ENCODE measurements at regions not wholly inside any gene's neighbourhood (a gene's known extent, or its start where the extent isn't known, plus 50 kb on each side); places are given as distances from the start of the nearest gene placed in this dataset.
"Not testable (repeated sequence)": the region's sequence is repeated elsewhere in the genome, so short reads cannot be mapped to it uniquely, and the experiment has no call there.

DNA sequence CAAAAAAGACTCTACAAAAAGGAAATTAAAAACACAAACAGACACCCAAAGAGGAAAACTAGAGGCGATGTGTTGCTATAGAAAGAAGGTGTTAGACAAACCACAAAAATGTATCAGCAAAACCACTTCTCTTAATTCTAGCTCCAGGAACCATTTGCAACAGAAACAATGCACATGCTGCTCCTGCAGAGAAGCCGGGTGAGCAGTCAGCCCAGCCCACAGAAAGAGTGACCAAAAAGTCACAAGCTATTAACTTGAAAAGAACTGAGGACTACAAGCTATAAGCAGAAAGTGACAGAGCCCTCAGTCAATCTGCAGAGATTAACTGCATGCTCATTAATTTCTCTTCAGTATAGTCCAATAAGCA is 96.2 kb upstream of the KLHL13 start:
- no peak for DNase-seq (ENCODE audit: low spot score)

DNA sequence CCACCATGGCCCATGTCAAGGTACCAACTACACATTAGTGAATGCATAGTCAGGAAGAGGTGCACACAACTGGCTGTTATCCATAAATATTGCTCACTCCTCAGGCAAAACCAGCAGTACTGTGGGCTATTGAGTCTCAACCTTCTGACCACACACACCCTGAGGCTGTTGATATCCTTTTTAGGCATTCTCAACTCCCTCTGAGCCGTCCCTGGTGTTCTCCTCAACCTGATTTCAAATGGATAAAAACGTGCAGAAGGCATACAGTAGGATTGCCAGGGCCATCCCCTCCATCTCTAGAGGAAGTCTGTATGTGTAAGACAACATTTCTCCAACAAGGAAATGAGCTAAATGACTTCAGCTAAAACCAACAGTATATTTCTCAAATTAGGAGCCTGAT is 98.7 kb upstream of the KLHL13 start:
- FAIRE-seq: no peak
- no peak for DNase-seq (ENCODE audit: low spot score)

More for the DNA sequence above, 96.2 kb upstream of the KLHL13 start:
- no peak for FAIRE-seq

DNA sequence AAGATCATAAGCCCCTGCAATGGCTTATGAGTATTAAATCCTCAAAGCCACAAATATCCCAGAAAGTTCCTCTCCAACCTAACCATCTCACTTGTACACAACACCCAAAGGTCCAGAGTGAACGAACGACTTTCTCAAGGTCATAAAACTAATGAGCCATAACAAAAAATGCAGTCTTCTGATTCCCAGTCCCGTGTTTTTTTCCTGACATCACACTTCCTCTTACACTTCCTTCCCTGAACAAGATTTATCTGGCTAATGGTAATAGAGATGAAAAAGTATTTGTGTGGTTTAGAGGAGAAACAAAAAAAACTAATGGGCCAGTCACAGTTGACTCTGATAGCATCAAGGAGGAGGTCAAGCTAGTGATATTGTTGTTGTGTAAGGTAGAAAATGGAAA is 99.5 kb upstream of the KLHL13 start:
- no peak for FAIRE-seq
- no peak for DNase-seq (ENCODE audit: low spot score)

DNA sequence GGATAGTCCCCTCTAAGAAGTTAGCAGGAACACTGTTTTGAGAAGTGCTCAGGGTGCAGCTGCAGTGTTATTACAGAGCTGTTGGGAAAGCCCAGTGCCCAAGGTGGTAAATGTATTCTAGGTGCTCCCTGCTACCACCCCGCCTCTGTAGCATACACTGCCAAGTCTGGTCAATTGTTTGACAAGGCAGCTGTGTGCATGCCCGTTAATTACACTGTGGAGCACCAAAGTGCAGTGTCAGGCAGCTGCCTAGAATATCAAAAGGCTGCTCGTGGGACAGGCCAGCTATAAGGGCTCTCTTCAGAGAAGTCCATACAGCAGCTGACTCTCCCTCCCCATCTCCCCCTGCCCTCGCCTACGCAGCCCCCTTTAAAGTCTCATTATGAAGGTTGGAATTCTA is 99.9 kb upstream of the KLHL13 start:
- DNase-seq (ENCODE audit: low spot score) (no peak), FAIRE-seq (no peak)

DNA sequence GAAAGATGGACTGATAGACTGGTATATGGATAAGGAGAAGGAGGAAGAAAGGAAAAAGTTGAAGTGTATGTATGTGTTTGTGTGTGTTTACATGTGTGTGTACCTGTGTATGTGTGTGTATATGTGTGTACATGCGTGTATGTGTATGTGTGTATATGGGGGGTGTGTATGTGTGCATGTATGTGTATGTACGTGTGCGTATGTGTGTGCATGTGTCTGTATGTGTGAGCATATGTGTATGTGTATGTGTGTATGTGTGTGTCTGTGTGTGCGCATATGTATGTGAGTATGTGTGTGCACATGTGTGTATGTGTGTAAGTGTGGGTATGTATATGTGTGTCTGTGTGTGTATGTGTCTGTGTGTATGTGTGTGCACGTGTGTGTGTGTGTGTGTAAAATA is 101.5 kb upstream of the KLHL13 start:
- FAIRE-seq (no peak), DNase-seq (ENCODE audit: low spot score) (no peak)

DNA sequence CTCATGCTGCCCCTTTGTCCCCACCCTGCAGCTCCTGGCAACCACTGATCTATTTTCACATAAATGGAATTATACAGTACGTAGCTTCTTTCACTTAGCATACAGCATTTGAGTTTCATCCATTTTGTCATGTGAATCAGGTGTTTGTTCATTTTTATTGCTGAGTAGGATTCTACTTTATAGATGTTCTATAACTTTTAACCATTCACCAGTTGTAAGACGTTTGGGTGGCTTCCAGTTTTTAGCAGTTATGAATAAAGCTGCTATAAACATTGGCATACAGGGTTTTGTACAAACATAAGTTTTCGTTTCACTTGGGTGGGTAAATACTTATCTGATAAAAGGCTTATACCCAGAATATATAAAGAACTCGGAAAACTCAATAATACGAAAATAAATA is 102.3 kb upstream of the KLHL13 start:
- DNase-seq (ENCODE audit: low spot score) (no peak), FAIRE-seq (no peak)

DNA sequence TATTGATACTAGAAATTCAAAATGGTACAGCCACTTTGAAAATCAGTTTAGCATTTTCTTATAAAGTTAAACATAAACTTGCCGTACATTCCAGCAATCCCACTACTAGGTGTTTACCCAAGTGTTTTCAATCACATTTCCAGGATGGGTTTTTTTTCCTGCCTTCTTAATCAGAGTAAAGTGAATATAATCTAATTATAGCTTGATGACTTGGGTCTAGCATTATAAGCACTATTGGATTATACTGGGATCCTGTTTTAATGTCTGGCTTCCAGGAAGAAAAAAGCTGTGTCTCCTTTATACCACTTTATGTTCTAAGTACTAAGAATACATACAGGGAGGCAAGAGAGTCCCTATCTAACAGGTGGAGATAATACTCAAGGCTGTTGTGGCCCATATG is 103.3 kb upstream of the KLHL13 start:
- FAIRE-seq: no peak
- no peak for DNase-seq (ENCODE audit: low spot score)

DNA sequence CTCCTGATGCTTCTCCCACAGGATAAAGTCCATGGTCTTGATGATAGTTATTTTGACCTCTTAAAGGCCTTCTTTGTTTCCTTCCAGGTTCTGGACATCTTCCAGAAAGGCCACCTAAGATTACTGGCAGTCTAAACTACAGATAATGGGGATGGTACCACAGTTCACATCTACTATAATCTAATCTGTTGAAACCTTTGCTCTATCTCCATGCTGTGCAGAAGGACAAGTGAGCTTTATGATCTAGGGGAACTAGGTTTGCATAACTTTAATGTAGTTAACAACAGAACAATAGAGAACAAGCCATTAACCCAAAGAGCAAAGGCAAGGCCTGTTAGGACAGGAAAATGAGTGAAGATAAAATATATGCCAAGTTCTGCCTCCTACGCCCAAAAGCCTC is 103.9 kb upstream of the KLHL13 start:
- FAIRE-seq: no peak
- no peak for DNase-seq (ENCODE audit: low spot score)

DNA sequence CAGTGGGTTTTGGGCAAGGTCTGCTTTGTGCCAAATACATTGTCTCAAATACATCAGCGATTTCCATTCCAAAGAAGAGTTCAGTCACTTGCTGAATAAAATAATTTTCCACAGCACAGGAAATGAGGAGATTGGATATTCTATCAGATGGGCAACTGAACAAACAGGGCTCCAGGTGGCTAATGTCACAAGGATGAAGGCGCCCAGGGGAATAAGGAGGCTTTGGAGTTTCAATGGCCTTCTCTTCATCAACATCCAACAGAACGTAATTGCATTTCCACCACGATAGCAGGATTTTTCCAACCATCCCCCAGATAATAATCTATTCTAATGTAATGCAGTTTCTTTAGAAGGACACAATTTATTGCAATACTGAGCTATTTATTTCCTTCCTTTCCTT is 104.7 kb upstream of the KLHL13 start:
- no peak for FAIRE-seq
- DNase-seq (ENCODE audit: low spot score): no peak

DNA sequence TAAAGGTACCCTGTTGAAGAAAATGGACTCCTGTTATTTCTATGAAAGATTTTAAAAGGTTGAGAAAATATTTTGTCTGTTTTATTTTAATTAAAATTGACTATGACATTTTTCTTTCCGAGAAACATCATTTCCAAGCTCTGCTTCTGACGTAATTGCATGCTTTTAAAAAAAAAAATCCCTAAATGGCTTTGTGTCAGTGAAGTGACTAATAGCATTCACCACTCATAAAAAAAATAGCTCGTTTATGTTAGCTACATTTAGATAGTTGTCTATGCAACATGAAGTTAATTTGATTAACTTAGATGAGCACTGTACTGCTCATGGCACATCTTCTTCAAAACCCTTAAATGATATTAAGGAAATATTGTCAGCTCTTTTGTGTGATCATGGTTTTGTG is 105.1 kb upstream of the KLHL13 start:
- DNase-seq (ENCODE audit: low spot score): no peak

DNA sequence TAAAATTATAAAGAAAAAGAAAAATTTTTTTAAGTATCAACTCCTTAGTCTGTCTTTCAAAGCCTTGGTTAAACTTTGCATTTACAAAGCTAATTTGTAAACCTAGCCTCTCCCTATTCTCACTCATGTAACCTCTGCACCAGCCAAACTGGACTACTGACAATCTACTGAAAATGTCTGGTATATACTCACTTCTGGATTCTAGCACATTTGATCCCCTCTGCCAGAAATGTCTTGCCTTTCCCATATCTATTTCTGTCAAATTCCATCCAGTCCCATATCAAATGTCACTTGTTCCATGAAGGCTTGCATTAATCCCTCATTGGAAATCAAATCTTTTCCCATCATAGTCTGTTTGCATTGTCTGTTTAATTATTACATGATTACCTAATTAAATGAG is 105.8 kb upstream of the KLHL13 start:
- DNase-seq (ENCODE audit: low spot score) (no peak), FAIRE-seq (no peak)

More for the DNA sequence above, 105.1 kb upstream of the KLHL13 start:
- FAIRE-seq: no peak

DNA sequence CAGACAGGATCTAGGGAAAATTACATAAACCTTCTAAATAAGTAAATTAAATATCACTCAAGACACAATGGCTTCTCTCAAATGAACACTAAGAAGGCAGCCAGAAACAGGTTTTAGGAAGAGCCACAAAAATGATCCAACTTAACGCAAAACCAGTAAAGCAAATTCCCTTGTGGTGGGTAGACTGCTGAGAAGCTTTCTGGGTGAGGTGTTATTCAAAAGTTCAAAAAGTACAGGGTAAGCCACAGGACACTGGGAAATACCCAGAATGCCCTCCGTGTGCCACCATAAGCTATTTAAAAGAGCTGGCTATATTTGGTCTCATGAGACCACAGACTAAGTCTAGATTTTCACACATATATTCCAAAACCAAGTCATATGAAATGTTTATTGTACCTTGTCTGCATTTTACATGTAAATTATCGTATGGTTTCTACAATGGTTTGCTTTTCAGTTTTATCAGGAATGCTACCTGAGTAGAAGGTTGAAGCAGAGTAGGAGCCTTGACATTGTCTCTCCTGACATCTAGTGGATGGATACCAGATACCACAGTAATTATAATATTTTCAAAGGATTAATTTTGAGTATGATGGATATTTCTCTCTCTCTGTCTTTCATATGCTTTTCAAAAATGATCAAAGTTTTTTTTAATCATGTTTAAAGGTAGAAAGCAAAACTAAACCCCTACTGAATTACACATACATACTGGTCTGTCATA is 109.3 kb upstream of the KLHL13 start:
- DNase-seq (ENCODE audit: low spot score): peak; percentile 1
- FAIRE-seq: no peak

DNA sequence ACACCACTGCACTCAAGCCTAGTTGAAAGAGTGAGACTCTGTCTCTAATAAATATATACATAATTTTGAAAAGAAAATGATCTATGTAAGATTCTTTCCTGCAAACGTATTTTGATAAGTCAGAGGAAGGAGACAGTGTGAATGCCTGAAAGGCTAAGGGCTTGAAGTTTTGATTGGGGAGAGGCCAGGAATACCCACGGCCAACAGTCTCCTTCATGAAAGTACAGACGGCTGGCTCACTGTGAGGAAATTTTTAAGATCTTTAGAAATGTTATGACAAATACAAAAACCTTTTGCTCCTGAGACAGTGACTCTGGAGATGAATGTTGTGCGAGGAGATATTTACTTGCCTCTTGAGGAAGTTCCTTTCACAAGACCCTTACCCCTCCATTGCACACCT is 111.4 kb upstream of the KLHL13 start:
- no peak for FAIRE-seq
- DNase-seq (ENCODE audit: low spot score): no peak

DNA sequence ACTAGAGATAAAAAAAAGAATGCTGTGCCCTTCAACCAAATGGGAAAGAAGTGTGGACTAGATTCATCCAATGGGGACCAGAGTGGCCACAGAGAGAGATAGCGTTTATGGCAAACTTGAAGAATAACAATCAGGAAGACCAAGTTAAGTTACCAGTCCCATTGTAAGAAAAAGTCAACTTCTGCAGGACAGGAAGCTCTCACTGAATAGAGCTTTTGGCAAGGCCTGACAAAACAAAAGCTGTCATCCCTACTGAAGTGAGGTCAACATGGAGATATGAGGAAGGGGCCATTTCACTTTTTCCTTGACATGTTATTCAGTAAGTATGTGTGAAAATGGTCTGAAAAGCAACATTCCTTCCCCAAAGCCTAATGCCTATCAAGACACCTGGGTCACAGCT is 111.8 kb upstream of the KLHL13 start:
- FAIRE-seq: no peak
- DNase-seq (ENCODE audit: low spot score): no peak

DNA sequence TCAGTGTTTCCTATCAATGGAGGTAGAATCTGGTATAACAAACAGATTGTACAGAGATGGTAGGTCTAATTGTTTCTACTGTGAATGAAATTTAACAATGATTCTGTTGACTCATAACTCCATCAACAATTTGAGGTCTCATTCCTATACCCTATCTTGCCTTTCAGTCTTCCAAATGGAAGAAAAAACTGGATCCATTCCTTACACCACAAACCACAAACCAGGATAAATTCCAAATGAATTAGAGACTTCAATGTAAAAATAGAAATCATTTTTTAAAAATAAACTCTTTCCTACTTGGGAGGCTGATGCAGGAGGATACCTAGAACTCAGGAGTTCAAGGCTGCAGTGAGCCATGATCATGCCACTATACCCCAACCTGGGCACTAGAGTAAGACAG is 114.4 kb upstream of the WDR44 start:
- DNase-seq (ENCODE audit: low spot score) (peak; percentile 2), FAIRE-seq (no peak)

DNA sequence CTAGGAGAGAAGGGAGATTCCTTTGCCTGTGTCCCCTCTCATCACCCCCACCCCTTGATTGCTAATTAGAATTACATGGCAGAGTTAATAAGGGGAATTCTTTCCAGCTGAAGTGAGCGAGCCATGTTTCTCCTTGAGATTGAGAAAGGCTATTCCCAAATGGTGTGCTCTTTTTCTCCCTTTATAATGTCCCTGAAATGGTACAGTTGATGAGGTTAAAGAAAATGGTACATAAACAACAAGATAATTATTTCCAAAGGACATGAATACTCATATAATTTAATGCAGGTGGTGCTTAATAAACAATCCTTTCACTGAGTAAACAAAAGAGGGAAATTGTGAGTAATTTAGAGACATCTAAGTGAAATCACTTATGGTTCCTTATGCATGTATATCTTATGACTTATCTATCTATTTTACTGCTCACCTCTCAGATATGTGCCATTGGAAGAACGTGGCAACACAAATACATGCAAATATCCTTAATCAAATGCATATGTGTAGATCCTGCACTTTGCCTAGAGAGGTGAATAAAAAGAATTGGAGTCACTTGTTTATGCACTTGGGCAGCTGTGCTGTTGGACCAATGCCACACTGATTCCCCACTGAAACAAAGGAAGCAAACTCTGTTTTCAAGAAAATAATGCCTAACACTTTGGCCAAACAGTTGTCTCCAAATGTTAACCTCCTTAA is 106.6 kb upstream of the WDR44 start:
- no peak for DNase-seq (ENCODE audit: low spot score)
- no peak for FAIRE-seq

DNA sequence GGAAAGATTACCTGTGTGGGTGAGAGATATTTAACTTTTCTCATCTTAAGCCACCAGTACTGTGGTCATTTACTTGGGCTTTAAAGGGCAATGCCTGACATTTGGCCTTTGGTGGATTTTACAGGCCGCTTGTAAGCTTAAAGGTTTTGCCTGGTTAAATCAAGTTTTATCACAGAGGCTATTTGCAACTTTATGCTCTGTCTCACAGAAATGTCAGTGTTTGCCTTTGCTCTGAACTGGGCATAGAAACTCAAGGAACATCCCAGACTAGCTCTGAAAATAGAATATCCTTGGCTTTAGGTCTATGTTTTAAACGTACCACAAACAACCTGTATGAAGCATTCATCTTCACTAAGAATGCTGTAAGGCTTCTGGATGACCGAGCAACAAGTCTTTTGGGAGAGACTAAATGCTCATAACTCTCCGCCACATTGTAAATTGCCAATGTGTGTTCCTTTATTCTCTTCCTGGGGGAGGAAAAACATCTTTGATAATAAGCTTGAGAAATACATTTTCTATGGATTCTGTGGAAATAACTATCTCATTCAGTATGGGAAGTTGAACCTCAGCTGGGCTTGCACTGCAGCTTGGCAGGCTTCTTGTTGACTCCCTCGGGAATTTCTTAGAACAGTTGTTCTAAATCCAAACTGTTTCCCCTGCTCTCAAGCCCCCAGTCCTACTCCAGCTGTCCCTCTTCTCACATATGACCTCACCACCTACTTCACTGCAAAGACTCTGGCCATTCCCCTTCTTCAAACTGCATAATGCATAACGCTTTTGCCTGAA is 105.8 kb upstream of the WDR44 start:
- FAIRE-seq: no peak
- no peak for DNase-seq (ENCODE audit: low spot score)

DNA sequence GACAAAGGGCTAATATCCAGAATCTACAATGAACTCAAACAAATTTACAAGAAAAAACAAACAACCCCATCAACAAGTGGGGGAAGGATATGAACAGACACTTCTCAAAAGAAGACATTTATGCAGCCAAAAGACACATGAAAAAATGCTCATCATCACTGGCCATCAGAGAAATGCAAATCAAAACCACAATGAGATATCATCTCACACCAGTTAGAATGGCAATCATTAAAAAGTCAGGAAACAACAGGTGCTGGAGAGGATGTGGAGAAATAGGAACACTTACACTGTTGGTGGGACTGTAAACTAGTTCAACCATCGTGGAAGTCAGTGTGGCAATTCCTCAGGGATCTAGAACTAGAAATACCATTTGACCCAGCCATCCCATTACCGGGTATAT is 98.9 kb upstream of the WDR44 start:
- not testable (repeated sequence) for DNase-seq (ENCODE audit: low spot score); FAIRE-seq

DNA sequence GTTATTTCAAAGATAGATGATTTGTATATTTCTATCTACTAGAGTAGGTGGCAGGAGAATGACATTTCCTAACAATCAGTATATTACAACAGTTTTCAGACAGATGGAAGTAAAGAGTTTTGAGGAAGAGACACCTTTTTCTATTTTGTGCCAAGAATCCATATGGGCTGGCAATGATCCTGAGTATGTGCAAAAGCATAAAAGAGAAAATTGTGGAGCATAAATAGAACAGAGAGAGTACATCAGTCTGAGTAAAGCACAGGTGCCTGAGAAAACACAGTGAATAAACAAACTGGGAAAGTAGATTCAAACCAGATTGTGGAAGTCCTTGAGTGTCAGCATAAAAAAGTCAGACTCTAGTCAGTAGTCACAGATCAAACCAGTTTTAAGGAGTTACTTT is 96.8 kb upstream of the WDR44 start:
- FAIRE-seq (no peak), DNase-seq (ENCODE audit: low spot score) (no peak)

DNA sequence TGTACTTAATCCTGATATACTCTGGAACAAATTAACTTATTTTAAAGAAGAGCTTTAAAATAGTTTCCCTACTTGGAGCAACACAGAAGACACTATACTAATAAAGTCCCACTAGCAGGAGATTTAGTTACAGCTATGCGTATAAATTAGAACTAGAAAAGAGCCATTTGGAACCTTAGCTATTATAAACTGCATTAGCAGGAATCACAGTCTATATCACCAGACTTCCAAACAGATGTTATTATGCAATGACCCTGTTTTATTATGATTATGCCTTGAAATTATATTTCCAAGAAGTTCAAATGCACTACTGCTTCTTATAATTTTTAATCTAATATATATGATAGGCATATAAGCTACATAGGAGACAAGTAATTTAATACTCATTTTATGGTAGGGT is 95.5 kb upstream of the WDR44 start:
- no peak for FAIRE-seq

DNA sequence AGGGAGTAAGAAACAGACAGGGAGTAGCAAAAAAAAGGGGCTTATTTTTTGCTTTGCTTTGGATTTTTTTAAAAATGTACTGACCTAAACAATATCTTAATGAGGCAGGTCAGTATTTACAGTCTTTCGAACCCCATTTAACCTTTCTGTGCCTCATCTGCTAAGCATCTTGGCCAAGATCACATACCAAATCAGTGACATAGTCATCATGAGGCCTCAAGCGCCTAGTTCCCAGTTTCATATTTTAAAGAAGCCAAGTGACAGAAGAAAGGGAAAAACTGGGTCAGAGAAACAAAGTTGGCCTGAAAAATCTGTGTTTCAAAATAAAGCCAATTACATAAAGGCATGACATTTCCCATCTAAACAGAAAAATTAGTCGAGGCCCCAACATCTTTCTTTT is 94.6 kb upstream of the WDR44 start:
- FAIRE-seq: no peak
- no peak for DNase-seq (ENCODE audit: low spot score)

More for the DNA sequence above, 95.5 kb upstream of the WDR44 start:
- DNase-seq (ENCODE audit: low spot score): no peak

DNA sequence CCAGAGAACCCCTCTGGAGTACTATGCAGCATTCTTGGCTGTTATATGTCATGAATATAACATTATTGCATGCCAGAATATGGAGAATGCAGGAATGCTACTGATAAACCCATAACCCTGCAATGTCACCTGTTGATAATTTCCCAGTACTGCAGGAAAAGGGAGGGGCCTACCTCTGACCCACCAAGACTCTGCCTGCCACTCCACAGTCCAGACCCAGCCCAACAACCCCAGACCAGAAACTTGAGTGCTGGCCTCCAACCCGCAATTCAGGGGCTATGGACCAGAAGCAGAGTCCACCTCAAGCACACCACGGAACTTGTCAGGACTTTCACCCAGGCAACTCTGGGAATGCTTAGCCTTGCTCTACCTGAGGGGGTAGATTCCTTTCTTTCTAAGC is 92.9 kb upstream of the WDR44 start:
- DNase-seq (ENCODE audit: low spot score) (no peak), FAIRE-seq (no peak)

DNA sequence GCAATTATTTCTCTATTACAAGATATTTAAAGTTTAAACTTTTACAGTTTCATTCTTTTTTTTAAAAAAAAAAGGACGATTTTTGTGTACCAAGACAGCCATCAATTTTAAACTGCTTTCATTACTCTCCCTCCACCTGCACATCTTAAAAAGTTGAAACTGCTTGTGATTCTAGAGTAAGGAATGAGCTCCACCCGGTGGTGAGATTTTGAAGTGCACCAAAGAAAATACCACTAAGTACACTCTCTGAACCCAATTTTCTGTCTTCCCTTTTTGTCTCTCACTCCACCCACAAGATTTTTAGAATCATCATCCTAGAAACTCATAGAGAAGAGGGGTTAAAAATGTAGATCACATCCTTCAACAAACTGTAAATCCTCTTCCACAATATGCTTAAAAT is 91.3 kb upstream of the WDR44 start:
- FAIRE-seq: no peak

More for the DNA sequence above, 91.3 kb upstream of the WDR44 start:
- peak; percentile 2 for DNase-seq (ENCODE audit: low spot score)
